EH (cell line): ENCODE measurements at regions not wholly inside any gene's neighbourhood (a gene's known extent, or its start where the extent isn't known, plus 50 kb on each side); places are given as distances from the start of the nearest gene placed in this dataset.
A peak's percentile ranks its signal among the peaks of the same experiment; 100 is the strongest.

ENCODE experiments used
- DNase-seq: peaks from one replicate; pipeline ENCODE4 v3.0.0-alpha.2; 2015; ENCODE audit warnings: low read depth

GRCh38 chr4:66693694-66694093 lies 851.6 kb downstream of the CENPC start:
- DNase-seq: peak; percentile 53

DNA sequence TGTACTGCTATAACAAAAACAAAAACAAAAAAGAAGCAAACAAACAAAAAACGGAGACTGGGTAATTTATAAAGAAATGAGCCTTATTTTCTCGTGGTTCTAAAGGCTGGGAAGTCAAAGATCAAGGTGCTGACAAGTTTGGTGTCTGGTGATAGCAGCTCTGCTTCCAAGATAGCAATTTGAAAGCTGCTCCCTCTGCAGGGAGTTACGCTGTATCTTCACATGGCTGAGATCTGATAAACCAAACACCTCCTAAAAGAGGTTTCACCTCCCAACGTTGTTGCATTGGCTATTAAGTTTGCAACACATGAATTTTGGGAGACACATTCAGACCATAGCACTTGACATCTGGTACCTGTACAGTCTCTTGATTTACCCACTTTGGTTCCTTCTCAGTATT lies 854.2 kb downstream of the CENPC start:
- DNase-seq: peak; percentile 16

DNA sequence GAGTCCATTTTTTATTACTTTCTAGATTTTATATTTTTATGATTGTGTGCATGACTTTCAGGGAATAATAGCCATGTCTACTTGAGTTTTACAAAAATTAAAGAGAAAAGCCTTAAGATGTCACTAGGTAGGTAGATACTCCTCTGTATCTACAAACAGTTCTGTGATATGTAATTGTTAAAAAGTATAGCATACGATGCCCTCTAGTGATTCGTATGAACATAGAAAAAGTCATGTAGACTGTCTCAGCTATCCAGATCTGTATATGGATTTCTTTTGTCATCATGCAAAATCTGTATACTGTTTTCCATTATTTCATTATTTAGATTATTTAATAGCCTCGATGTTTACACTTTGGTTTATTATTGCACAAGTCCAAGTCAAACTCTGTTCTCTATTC lies 856.6 kb downstream of the CENPC start:
- DNase-seq: peak; percentile 73

DNA sequence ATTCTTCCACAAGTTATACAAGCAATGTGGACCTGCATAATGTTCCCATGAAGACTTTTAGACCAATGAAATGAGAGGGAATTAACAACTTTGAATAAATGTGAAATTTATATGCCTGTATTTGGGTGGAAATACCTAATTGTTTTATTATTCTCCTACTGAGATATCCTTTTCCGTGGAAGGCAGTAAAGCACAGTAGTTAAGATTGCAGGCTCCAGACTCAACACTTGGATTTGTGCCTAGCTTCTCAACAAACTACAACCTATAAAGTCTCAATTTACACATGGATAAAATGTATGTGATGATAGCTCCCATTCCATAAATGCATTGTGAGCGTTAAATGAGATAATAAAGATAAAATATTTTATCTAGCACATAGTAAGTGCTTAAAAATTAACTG lies 857.8 kb downstream of the CENPC start:
- DNase-seq: no peak

DNA sequence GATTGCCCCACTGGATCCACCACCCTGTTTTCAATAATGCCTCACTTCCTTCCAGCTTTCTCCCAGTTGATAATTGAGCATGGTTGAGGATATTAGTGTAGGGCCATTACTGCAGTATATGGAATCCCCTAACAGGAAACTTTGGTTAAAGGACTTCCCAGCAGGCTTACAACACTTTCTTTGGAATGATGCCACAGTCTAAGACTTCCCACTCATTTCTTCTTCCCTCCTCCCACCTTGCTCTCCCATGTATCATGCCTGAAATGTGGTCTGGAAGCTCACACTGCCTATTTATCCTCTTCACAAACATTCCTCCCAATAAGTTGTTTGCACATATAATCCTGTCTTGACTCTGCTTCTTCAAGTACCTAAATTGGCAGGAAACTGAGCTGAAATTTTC lies 863.3 kb downstream of the CENPC start:
- peak; percentile 70 for DNase-seq

- no peak for DNase-seq
Measured at GRCh38 chr4:66667249-66667648, 878.1 kb downstream of the CENPC start.

DNA sequence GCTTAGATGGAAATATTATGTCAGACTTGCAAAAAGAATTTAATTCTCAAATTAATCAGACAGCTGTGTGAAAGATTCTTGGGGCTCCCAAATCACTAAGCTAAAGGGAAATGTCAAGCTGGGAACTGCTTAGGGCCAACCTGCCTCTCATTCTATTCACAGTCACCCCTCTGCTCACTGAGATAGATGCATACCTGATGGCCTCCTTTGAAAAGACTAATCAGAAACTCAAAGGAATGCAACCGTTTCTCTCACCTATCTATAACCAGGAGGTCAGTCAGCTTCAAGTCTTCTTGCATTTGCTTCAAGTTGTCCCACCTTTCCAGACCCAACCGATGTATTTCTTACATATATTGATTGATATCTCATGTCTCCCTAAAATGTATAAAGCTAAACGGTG lies 882.7 kb downstream of the CENPC start:
- DNase-seq: no peak

- DNase-seq: no peak
Measured at GRCh38 chr4:66658809-66659208, 886.5 kb downstream of the CENPC start.

DNA sequence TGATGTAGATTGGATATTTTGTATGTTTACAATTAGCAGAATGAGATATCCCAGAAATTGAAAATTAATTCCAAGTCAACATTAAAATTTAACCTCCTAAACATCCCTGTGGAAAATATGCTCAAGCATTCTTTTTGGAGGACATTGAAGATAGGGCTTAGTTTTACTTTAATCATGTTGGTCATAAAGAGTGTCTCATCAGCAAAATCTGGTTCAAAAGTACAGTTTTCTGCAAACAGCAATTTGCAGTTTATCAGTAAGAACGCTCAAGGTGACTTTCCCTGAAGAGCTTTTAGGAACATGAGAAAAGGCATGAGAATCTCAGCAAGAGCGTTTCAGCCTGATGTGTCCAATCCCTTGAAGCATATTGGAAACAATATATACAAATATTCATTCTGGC lies 889.8 kb downstream of the CENPC start:
- DNase-seq: no peak

DNA sequence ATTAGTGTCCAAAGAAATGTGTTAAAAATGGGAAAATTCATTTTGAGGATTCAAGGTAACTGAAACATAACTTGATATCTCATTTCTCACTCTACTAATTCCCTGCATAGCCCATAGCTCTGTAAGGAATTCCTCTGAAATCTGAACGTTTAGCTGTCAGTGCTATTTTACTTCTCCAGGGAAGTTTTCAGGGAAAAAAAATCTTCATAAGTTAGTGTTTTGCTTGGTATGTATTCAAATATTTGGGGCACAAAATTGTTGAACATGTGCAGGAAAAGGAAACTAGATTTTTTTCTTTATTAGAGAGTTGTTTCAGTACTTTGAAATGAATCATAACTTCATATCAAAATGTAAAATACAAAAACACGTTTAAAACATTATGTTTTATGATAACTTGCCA lies 891.4 kb downstream of the CENPC start:
- DNase-seq: peak; percentile 58

DNA sequence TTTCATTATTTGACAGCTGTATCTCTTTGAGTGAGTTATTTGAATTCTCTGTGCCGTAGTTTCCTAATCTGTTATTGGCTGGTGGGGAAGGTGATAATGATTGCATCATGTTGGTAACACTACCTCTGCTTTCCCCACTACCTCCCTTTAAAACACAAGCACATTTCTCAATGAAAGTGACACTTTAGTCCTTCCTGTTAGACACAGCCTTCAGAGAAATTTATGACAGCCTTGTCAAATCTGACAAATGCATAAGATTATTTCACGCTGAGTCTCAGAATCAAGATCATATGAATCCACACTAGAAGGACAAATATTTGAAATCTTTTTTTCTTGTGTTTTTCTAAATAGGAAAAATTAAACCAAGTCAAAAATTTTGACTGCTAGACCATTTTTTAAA lies 896.1 kb downstream of the CENPC start:
- no peak for DNase-seq

DNA sequence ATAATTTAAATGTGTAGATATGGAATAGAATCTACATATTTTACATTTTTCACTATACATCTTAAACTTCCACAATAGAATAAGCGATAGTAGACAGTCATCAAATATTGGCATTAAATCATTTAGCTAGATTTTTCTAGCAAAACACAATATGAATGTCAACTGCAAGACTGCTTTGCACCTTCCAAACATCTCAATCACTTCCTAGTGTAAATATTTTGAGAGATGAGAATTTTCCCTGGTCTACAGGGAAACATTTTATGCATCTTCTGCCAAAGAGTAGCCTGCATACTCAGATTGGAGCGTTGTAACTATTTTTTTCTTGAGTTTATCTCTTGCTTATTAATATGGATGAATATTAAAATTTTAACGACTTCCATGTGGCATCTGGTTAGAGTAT lies 897.4 kb downstream of the CENPC start:
- no peak for DNase-seq

- DNase-seq: peak; percentile 24
Measured at GRCh38 chr4:66647476-66647875, 897.8 kb downstream of the CENPC start.

GRCh38 chr4:66640233-66640990 lies 904.9 kb downstream of the CENPC start:
- peak; percentile 4 for DNase-seq

- DNase-seq: peak; percentile 69
Measured at GRCh38 chr4:66639361-66639760, 905.9 kb downstream of the CENPC start.

DNA sequence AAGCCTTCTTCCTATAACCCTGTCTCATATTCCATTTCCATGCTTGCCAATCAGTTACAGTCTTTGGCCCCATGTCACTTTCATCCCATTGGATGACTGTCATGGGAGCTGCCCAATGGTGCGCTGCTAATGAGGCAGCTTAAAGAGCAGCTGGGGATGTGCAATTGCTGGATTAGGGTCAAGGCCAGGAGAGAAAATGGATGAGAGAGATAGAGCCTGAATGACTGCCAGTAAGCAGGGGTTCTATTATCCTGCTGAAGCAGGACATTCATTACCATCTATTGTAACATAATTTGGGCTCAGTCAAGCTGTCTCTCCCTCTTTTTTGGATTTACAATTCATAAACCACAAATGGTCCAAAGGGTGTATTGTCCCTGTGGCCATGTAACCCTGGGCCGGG lies 909.0 kb downstream of the CENPC start:
- DNase-seq: no peak

DNA sequence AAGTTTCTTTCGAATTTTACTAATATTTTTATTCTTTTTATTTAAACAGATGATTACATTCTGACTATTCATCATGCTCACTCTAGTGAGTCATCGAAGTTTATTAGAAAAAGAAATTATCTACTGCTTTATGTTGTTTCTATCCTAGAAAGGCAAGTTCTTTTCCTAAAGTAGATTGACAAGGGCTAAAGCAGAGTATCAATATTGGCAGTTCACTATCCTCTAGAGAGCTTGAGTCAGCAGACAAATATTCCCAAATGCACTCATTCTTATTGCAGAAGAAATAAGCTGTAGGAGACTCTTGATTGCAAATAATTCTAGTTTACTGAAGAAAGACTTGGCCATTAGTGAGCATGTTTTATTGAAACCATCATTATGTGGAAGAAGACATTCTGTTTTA lies 911.8 kb downstream of the CENPC start:
- DNase-seq: peak; percentile 42

DNA sequence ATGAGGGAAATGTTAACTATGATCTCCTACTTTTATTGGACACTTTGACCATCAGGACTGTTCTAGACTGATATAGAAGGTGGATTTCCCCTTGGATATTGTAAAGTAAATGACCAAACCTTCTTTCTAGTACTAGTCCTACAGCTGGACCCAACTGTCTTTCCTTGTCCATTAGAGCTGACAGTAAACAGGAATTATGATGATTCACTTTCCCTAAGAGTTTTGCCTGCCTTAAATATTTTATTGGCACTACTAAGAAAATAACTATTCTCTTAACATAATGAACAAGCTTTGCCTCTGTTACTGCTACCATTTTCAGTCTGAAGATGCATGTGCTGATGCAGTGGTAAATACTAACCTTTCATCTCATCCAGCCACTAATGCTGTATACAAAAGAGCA lies 915.4 kb downstream of the CENPC start:
- DNase-seq: peak; percentile 60

GRCh38 chr4:66628146-66628545 lies 917.2 kb downstream of the CENPC start:
- no peak for DNase-seq

DNA sequence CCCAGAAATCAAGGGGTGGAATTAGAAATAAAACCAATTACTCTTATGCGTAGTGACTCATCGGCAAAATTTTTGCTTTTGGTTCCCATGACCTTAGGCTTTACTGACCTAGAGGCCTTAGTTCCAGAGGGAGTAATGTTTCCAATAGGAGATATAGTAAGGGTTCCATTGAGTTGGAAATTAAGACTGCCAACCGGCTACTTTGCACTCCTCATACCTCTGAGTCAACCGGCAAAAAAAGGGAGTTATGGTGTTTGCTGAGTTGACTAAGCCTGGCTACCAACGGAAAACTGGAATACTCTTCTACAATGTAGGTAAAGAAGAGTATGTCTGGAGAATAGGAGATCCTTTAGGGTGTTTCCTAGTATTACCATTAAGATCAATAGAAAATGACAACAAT lies 919.8 kb downstream of the CENPC start:
- DNase-seq: no peak

DNA sequence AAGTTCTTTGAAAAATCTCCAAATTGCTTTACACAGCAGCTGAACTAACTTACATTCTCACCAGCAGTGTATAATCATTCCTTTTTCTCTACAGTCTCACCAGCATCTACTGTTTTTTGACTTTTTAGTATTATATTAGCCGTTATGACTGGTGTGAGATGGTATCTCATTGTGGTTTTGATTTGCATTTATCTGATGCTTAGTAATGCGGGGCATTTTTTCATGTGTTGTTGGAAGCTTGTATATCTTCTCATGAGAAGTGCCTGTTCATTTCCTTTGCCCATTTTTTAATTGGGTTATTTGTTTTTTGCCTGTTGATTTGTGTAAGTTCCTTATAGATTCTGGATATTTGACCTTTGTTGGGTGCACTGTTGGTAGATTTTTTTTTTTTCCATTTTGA lies 931.7 kb downstream of the CENPC start:
- peak; percentile 50 for DNase-seq

GRCh38 chr4:66609014-66609413 lies 936.3 kb downstream of the CENPC start:
- DNase-seq: no peak

DNA sequence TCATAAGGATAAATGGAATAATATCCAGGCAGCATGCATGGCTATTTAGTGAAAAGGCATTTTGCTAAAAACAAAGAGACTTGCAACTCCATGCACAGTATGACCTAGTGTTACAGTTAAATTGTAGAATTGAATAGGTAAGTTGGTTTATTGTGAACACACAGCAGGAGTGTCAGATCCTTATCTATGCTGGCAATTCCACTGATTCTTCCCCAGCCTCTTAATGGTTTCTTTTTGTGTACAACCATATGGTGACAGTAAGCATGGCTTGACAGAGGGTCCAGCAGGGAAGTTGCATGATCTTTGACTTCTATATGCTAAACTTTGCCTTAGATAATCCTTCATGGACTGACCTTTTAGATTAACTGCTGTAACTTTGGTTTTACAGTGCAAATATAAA lies 936.6 kb upstream of the EPHA5 start:
- DNase-seq: no peak

DNA sequence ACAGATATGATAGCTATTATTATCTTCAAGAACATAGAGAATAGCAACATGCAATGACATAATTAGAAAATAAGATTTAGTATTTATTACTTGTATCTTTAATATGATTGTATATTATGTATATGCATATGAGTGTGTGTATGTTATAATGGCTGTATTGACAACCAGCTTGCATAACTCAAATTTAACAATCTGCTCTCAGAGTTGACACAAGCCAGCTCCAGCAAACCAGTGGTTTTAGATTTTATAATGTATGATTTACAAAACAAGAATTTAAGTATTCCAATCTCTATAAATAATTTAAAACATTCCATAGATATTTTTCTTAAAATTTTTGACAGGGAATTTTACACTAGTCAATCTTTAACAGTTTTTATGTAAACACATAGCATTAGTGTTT lies 935.9 kb upstream of the EPHA5 start:
- DNase-seq: peak; percentile 32

DNA sequence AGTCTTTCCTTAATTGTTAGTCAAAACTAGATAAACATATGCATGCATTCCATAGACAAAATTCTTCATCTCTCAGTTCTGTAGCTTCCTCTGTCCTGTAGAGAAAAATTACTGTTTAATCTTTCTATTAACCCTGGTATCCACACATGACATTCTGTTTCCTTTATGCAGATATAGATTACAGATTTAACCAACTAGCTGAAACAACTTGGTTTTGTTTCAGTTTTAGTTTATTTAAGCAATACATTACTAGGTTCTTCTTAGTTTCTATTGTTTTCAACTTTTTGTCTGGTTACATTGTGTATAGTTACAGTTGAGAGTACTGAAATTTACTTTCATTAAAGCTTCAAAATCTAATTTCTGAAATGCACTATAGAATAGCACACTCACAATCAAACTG lies 933.9 kb upstream of the EPHA5 start:
- no peak for DNase-seq
